HCT116 (cell line): ENCODE measurements at regions not wholly inside any gene's neighbourhood (a gene's known extent, or its start where the extent isn't known, plus 50 kb on each side); places are given as distances from the start of the nearest gene placed in this dataset.
A peak's percentile ranks its signal among the peaks of the same experiment; 100 is the strongest.

Experiments used
- ATAC-seq: fragments of 200-7000 bp; cut with Tn5 transposase; 2 replicates; pipeline ENCODE4 v1.9.1; 2020; ENCODE audit warnings: mild to moderate bottlenecking, moderate library complexity
- BruUV-seq: library from RNA; stranded (reverse); fragments of 400-500 nt; replicated peaks from 2 replicates; lab custom pipeline; 2021; lab: Mats Ljungman, UMichigan
- CTCF ChIA-PET: fragments of 300-600 bp; sonication (Branson Sonifier 250); formaldehyde crosslinking; loops from one replicate; lab custom pipeline; 2021; ENCODE audit warnings: antibody characterized with exemption; lab: Charles Lee
- POLR2A ChIA-PET: fragments of 300-600, 350-600 bp; sonication (Branson Sonifier 250); formaldehyde crosslinking; loops from one replicate; lab custom pipeline; 2021; ENCODE audit warnings: antibody characterized with exemption; lab: Charles Lee
- RAD21 ChIA-PET, 2 experiments: fragments of 300-600 bp; sonication (Branson Sonifier 250); formaldehyde crosslinking; loops; one replicate each; lab custom pipeline; 2023; ENCODE audit warnings: low total read pairs in 2 of 2; ENCODE audit not compliant: uncharacterized antibody in 2 of 2, unreplicated experiment in 2 of 2, low non-redundant PET in 1 of 2; lab: Charles Lee
- DNase-seq: peaks from one replicate; pipeline ENCODE4 v3.0.0-alpha.2; 2010; ENCODE audit warnings: low read depth, low spot score
- H2AFZ ChIP-seq: fragments of 200-600 bp; shearing (Covaris generic), sonication (generic); 2 replicates; pipeline ENCODE4 v1.6.1; 2017; ENCODE audit warnings: low read depth, mixed run types, mixed read lengths, antibody characterized with exemption, low read length; ENCODE audit not compliant: poor library complexity, severe bottlenecking
- H3K27ac ChIP-seq: 2 replicates; pipeline ENCODE4 v1.5.1; 2012; ENCODE audit warnings: low read depth, low read length
- H3K27me3 ChIP-seq: fragments of 200-600 bp; sonication (generic); 2 replicates; pipeline ENCODE4 v1.6.1; 2016; ENCODE audit warnings: mixed run types, low read length, mixed read lengths; ENCODE audit not compliant: insufficient read depth
- H3K36me3 ChIP-seq, 2 experiments: fragments of 200-500 bp in 1 of 2; fragments of 200-600 bp in 1 of 2; sonication (Bioruptor generic) in 1 of 2; sonication (generic) in 1 of 2; 2 replicates each; pipeline versions ENCODE4 v1.5.1 to v1.6.1; 2014 to 2016; ENCODE audit warnings: low read length in 2 of 2, inconsistent platforms in 1 of 2, mixed read lengths in 1 of 2, mixed run types in 1 of 2; ENCODE audit not compliant: insufficient read depth in 2 of 2, control insufficient read depth in 1 of 2
- H3K4me1 ChIP-seq, 2 experiments: fragments of 200-600 bp in 1 of 2; sonication (generic) in 1 of 2; 2 replicates each; pipeline versions ENCODE4 v1.5.1 to v1.6.1; 2012 to 2017; ENCODE audit warnings: low read length in 2 of 2, inconsistent platforms in 1 of 2, mild to moderate bottlenecking in 1 of 2, mixed read lengths in 1 of 2, mixed run types in 1 of 2, moderate library complexity in 1 of 2; ENCODE audit not compliant: insufficient read depth in 2 of 2, control insufficient read depth in 1 of 2
- H3K4me2 ChIP-seq: fragments of 200-600 bp; sonication (generic); 2 replicates; pipeline ENCODE4 v1.6.1; 2017; ENCODE audit warnings: mixed run types, low read length, mixed read lengths
- H3K4me3 ChIP-seq, 2 experiments: fragments of 200-600 bp in 1 of 2; sonication (generic) in 1 of 2; replicated peaks in 1 of 2; 2 replicates each; pipeline ENCODE4 v1.5.1; 2011 to 2016; ENCODE audit warnings: low read length in 2 of 2, control low read depth in 1 of 2, low read depth in 1 of 2, mild to moderate bottlenecking in 1 of 2, mixed read lengths in 1 of 2, mixed run types in 1 of 2
- H3K79me2 ChIP-seq: fragments of 200-600 bp; sonication (generic); 2 replicates; pipeline ENCODE4 v1.6.1; 2017; ENCODE audit warnings: mild to moderate bottlenecking, mixed run types, low read length, moderate library complexity, mixed read lengths; ENCODE audit not compliant: insufficient read depth
- H3K9ac ChIP-seq: fragments of 200-600 bp; sonication (generic); 2 replicates; pipeline ENCODE4 v1.6.1; 2016; ENCODE audit warnings: low read length, mixed read lengths
- H3K9me2 ChIP-seq: fragments of 200-600 bp; sonication (generic), shearing (Covaris generic); 2 replicates; pipeline ENCODE4 v1.6.1; 2017; ENCODE audit warnings: mixed run types, mild to moderate bottlenecking, moderate library complexity; ENCODE audit not compliant: insufficient read depth
- H3K9me3 ChIP-seq, 2 experiments: fragments of 200-500 bp in 1 of 2; fragments of 200-600 bp in 1 of 2; sonication (Bioruptor generic) in 1 of 2; sonication (generic) in 1 of 2; 2 replicates each; pipeline ENCODE4 v1.6.1; 2014 to 2017; ENCODE audit warnings: low read length in 2 of 2, mixed read lengths in 2 of 2, inconsistent platforms in 1 of 2, low read depth in 1 of 2, mild to moderate bottlenecking in 1 of 2, mixed run types in 1 of 2, moderate library complexity in 1 of 2; ENCODE audit not compliant: control insufficient read depth in 1 of 2, insufficient read depth in 1 of 2
- H4K20me1 ChIP-seq: fragments of 200-600 bp; sonication (generic), shearing (Covaris generic); 2 replicates; pipeline ENCODE4 v1.6.1; 2017; ENCODE audit warnings: mixed run types, mild to moderate bottlenecking, moderate library complexity; ENCODE audit not compliant: insufficient read depth
- CBX3 ChIP-seq: IDR thresholded peaks from 2 replicates; pipeline ENCODE4 v1.6.1; 2012; ENCODE audit warnings: low read depth
- CEBPB ChIP-seq: IDR thresholded peaks from 2 replicates; pipeline ENCODE4 v1.6.1; 2012; ENCODE audit warnings: low read depth
- ELF1 ChIP-seq: IDR thresholded peaks from 2 replicates; pipeline ENCODE4 v1.6.1; 2012; ENCODE audit warnings: low read depth, borderline replicate concordance
- EZH2 ChIP-seq: fragments of 200-600 bp; sonication (generic); IDR thresholded peaks from 2 replicates; pipeline ENCODE4 v1.6.1; 2017; ENCODE audit warnings: antibody characterized with exemption, mixed run types
- JUND ChIP-seq: IDR thresholded peaks from 2 replicates; pipeline ENCODE4 v1.6.1; 2012
- MAX ChIP-seq: IDR thresholded peaks from 2 replicates; pipeline ENCODE4 v1.6.1; 2012
- POLR2A ChIP-seq: IDR thresholded peaks from 2 replicates; pipeline ENCODE4 v1.7.0; 2011; ENCODE audit warnings: borderline replicate concordance; ENCODE audit not compliant: insufficient read depth, insufficient read length; ENCODE audit errors: extremely low read depth
- POLR2AphosphoS5 ChIP-seq: IDR thresholded peaks from 2 replicates; pipeline ENCODE4 v1.6.1; 2011; ENCODE audit warnings: mild to moderate bottlenecking, low read depth, low read length, moderate library complexity
- RAD21 ChIP-seq: IDR thresholded peaks from 2 replicates; pipeline ENCODE4 v1.6.1; 2012; ENCODE audit warnings: low read depth, mild to moderate bottlenecking
- REST ChIP-seq: IDR thresholded peaks from 2 replicates; pipeline ENCODE4 v1.6.1; 2012; ENCODE audit warnings: low read depth
- SIN3A ChIP-seq: IDR thresholded peaks from 2 replicates; pipeline ENCODE4 v1.6.1; 2012; ENCODE audit warnings: low read depth
- SP1 ChIP-seq: IDR thresholded peaks from 2 replicates; pipeline ENCODE4 v1.6.1; 2012; ENCODE audit warnings: low read depth
- SRF ChIP-seq: IDR thresholded peaks from 2 replicates; pipeline ENCODE4 v1.6.1; 2012; ENCODE audit warnings: low read depth
- TCF7L2 ChIP-seq: IDR thresholded peaks from 2 replicates; pipeline ENCODE4 v1.7.0; 2011; ENCODE audit warnings: borderline replicate concordance, inconsistent platforms; ENCODE audit not compliant: insufficient read depth, insufficient read length; ENCODE audit errors: extremely low read depth
- YY1 ChIP-seq: IDR thresholded peaks from 2 replicates; pipeline ENCODE4 v1.6.1; 2011; ENCODE audit warnings: low read length, low read depth, moderate library complexity, mild to moderate bottlenecking; ENCODE audit not compliant: insufficient replicate concordance; ENCODE audit errors: extremely low read depth
- ZBTB33 ChIP-seq: IDR thresholded peaks from 2 replicates; pipeline ENCODE4 v1.6.1; 2011; ENCODE audit warnings: mild to moderate bottlenecking, low read length, moderate library complexity; ENCODE audit not compliant: insufficient replicate concordance; ENCODE audit errors: extremely low read depth
- ZFX ChIP-seq: fragments of 450-650 bp; IDR thresholded peaks from 2 replicates; pipeline ENCODE4 v1.6.1; 2017
- intact Hi-C: fragments of 100-400 bp; cut with micrococcal nuclease; formaldehyde crosslinking; loops from 2 replicates; pipeline ENCODE4 v1.10.0; 2022

- Histone ChIP-seq H3K9ac (peak overlapping the region; percentile 18; the same call in 1 of the 2 replicates), H3K9me3 (peaks cover 9 to 15% of the 10 kb centered on the region in 2 experiments; a peak in 3 of 4 replicates), H3K79me2 (peaks cover 16% of the 10 kb centered on the region; the same call in 1 of the 2 replicates), H3K27me3 (no peaks in the 10 kb centered on the region), H3K4me1 (peaks cover 69 to 92% of the 10 kb centered on the region in 2 experiments), H3K4me3 (no peak overlapping the region), H2AFZ (no peak overlapping the region), H3K9me2 (no peaks in the 10 kb centered on the region), H4K20me1 (no peaks in the 10 kb centered on the region), H3K27ac (peak overlapping the region; percentile 66), H3K4me2 (peak overlapping the region; percentile 31), H3K36me3 (peaks cover 0 to 9% of the 10 kb centered on the region in 2 experiments; a peak in 2 of 4 replicates)
- POLR2A ChIA-PET: interaction anchor here (1.5 kb wide), 1 partner anchor 10 kb away, joined by 5 read pairs; no protein-coding TSS in a partner anchor
- intact Hi-C loops: no loop called here
- CTCF ChIA-PET: no interaction called here
- DNase-seq (no peak), ATAC-seq (peak; percentile 55)
- BruUV-seq: no TSS peak
- TF ChIP-seq REST: no peak
- TF ChIP-seq ZBTB33: no peak
- TF ChIP-seq SP1: peak; percentile 74
- no peak for TF ChIP-seq SIN3A
- no peak for TF ChIP-seq CBX3
- TF ChIP-seq JUND: peak; percentile 48; the same call in 1 of the 2 replicates
- no peak for TF ChIP-seq POLR2A
- TF ChIP-seq ZFX: no peak
- TF ChIP-seq EZH2: no peak
- TF ChIP-seq SRF: no peak
- no peak for TF ChIP-seq YY1
- no peak for TF ChIP-seq ELF1
- no peak for TF ChIP-seq RAD21
- peak; percentile 42; the same call in 1 of the 2 replicates for TF ChIP-seq MAX
- TF ChIP-seq TCF7L2: peak; percentile 98
- peak; percentile 65 for TF ChIP-seq CEBPB
- TF ChIP-seq POLR2AphosphoS5: peak; percentile 24
- RAD21 ChIA-PET: no interaction called here
These were observed 292.5 kb downstream of the SOX9 start for GRCh38 chr17:72413077-72414031.
